ENCODE measurements at regions not wholly inside any gene's neighbourhood (a gene's known extent, or its start where the extent isn't known, plus 50 kb on each side); places are given as distances from the start of the nearest gene placed in this dataset.
"Not testable (repeated sequence)": the region's sequence is repeated elsewhere in the genome, so short reads cannot be mapped to it uniquely, and the experiment has no call there.

GRCh38 chr5:104494083-104494482 is 931.5 kb upstream of the NUDT12 start:
- H3K4me3 ChIP-seq: no peak overlapping the region
- no peaks in the 10 kb centered on the region for H3K27me3 ChIP-seq
- no peak for TF ChIP-seq CTCF (IDR thresholded peaks at IDR 0.05)
- intact Hi-C loops (cut with DNase I): no loop called here
- H3K36me3 ChIP-seq: no peaks in the 10 kb centered on the region
- DNase-seq (ENCODE audit: low spot score in 2 of 2): no peak
- H3K4me1 ChIP-seq: no peaks in the 10 kb centered on the region
- H3K9me3 ChIP-seq: no peaks in the 10 kb centered on the region
- no peak overlapping the region for H3K27ac ChIP-seq

DNA sequence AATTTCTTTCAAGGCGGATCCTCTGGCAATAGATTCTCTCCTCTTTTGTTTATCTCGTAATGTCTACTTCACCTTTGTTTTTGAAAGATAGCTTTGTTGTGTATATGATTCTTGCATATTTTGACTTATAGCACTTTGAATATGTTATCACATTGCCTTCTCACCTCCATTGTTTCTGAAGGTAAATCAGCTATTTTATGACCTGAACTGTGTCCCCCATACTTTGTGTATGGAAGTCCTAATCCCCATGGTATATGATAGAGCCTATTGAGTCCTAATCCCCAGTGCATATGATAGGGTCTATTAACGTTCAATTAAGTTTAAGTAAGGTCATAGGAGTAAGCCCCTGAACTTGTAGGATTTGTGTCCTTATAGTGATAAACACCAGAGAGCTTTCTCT is 910.2 kb upstream of the NUDT12 start:
- intact Hi-C loops (cut with DNase I): no loop called here
- Histone ChIP-seq H3K4me1 (no peaks in the 10 kb centered on the region), H3K4me3 (no peak overlapping the region), H3K9me3 (peaks cover 0 to 7% of the 10 kb centered on the region in 2 donors), H3K27me3 (no peaks in the 10 kb centered on the region), H3K36me3 (no peaks in the 10 kb centered on the region), H3K27ac (no peak overlapping the region)
- TF ChIP-seq CTCF (IDR thresholded peaks at IDR 0.05): no peak
- DNase-seq (ENCODE audit: low spot score in 2 of 2): no peak

GRCh38 chr5:104456122-104456521 is 893.5 kb upstream of the NUDT12 start:
- TF ChIP-seq CTCF (IDR thresholded peaks at IDR 0.05): no peak

DNA sequence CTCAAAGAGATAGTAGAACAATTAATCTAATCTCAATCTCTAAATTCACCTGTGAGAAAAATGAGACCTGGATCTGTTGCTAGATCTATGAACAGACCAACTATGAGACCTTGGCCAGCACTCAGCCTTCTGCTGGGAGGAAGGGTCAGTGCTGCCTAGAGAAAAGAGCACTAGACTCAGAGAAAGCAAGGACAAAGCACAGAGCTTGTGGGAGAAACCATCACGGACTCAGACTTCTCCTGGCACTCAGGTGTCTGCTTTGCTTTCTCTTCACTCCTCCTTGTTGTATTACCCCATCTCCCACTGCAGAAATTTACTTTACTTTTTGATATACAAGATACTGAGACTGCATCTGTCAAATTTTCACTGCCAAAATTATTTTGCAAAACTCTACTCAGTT is 890.0 kb upstream of the NUDT12 start:
- no peak for TF ChIP-seq CTCF (IDR thresholded peaks at IDR 0.05)

More at GRCh38 chr5:104456122-104456521, 893.5 kb upstream of the NUDT12 start:
- intact Hi-C loops (cut with DNase I): no loop called here
- DNase-seq (ENCODE audit: low spot score in 2 of 2): no peak
- Histone ChIP-seq H3K9me3 (no peaks in the 10 kb centered on the region), H3K4me3 (no peak overlapping the region), H3K4me1 (no peaks in the 10 kb centered on the region), H3K27ac (no peak overlapping the region), H3K36me3 (no peaks in the 10 kb centered on the region), H3K27me3 (no peaks in the 10 kb centered on the region)

GRCh38 chr5:104451911-104452310 is 889.3 kb upstream of the NUDT12 start:
- H3K9me3 ChIP-seq; H3K27ac ChIP-seq; H3K4me1 ChIP-seq; DNase-seq (ENCODE audit: low spot score in 2 of 2); H3K36me3 ChIP-seq; H3K27me3 ChIP-seq; intact Hi-C loops (cut with DNase I); H3K4me3 ChIP-seq: not testable (repeated sequence)

More for the DNA sequence above, 890.0 kb upstream of the NUDT12 start:
- no peaks in the 10 kb centered on the region for H3K9me3 ChIP-seq
- no peaks in the 10 kb centered on the region for H3K4me1 ChIP-seq
- H3K27me3 ChIP-seq: no peaks in the 10 kb centered on the region
- intact Hi-C loops (cut with DNase I): no loop called here
- H3K27ac ChIP-seq: no peak overlapping the region
- no peaks in the 10 kb centered on the region for H3K36me3 ChIP-seq
- DNase-seq (ENCODE audit: low spot score in 2 of 2): no peak
- no peak overlapping the region for H3K4me3 ChIP-seq

GRCh38 chr5:104444656-104445055 is 882.1 kb upstream of the NUDT12 start:
- no peak for DNase-seq (ENCODE audit: low spot score in 2 of 2)
- no peaks in the 10 kb centered on the region for H3K4me1 ChIP-seq
- no peaks in the 10 kb centered on the region for H3K9me3 ChIP-seq
- no peak for TF ChIP-seq CTCF (IDR thresholded peaks at IDR 0.05)
- no peaks in the 10 kb centered on the region for H3K27me3 ChIP-seq
- no peak overlapping the region for H3K27ac ChIP-seq
- H3K4me3 ChIP-seq: no peak overlapping the region
- no peaks in the 10 kb centered on the region for H3K36me3 ChIP-seq
- intact Hi-C loops (cut with DNase I): no loop called here

All from ascending aorta (tissue), 2 donors.